ENCODE measurements at regions not wholly inside any gene's neighbourhood (a gene's known extent, or its start where the extent isn't known, plus 50 kb on each side); places are given as distances from the start of the nearest gene placed in this dataset.

DNA sequence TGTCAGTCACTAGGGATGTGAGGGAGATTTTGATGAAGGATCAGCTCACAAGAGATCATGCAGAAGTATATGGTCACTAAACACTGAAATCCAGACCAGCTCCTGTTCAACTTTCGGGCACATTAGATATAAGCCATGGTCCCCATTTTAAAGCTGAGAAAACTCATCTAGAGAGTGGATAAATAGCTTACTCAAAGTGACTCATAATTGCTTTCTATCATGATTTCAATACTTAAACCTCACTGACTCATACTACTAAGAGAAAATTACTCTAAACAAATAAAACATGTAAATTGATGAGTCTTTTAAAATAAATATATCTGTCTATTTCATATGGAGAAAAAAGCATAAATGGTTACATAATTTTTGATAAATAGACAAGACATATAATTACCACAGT is 567.7 kb downstream of the TLR4 start:
- TF ChIP-seq YY1 (IDR thresholded peaks at IDR 0.05; ENCODE audit: insufficient read depth, insufficient read length), result no peak
- TF ChIP-seq ZNF274 (IDR thresholded peaks at IDR 0.05; ENCODE audit: low read depth, low read length), result no peak
